Fibroblast of skin of right quadriceps (primary cell): ENCODE measurements at regions not wholly inside any gene's neighbourhood (a gene's known extent, or its start where the extent isn't known, plus 50 kb on each side); places are given as distances from the start of the nearest gene placed in this dataset.
"Not testable (repeated sequence)": the region's sequence is repeated elsewhere in the genome, so short reads cannot be mapped to it uniquely, and the experiment has no call there.

Experiments
- DNase-seq: peaks from one replicate; pipeline ENCODE4 v3.0.0-alpha.2; 2013

- no peak for DNase-seq
These were observed 51.5 kb upstream of the PHF21B start for GRCh38 chr22:45061332-45061731.

GRCh38 chr22:45064313-45065278 is 54.8 kb upstream of the PHF21B start:
- peak; percentile 67 for DNase-seq

DNA sequence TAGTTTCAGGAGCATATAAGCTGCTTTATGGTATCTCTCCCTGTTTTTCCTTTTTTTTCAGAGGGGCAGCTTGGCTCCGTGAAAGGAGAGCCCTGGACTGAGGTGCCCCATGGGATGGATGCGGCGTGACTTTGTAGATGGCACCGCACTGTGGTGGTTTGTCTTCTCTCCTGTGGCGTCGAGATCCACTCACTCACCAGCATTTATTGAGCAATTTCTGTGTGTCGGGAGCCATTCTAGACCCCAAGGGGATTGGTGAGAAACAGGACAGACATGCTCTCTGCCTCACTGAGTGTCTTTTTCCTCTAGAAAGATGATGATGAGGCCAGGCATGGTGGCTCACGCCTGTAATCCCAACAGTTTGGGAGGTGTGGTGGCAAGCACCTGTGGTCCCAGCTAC is 55.9 kb upstream of the PHF21B start:
- no peak for DNase-seq

DNA sequence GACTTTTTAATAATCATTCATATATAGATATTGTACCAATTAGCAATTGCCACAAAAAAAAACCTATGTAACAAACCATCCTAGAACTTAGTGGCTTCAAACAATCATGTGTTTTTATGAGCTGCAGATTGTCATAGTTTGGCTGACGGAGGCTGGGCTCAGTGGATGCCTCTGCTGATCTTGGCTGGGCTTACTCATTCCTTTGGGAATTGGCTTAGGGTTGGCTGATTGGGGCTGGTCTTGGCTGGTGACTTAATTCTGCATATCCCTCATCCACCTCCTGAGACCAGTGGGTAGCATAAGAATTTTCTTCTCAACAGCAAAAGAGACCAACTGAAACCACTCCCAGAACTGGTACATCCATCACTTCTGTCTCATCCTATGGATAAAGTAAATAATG is 57.9 kb upstream of the PHF21B start:
- DNase-seq: peak; percentile 22

GRCh38 chr22:45069925-45070324 is 60.1 kb upstream of the PHF21B start:
- DNase-seq: no peak

- DNase-seq: no peak
These were observed 61.8 kb upstream of the PHF21B start for GRCh38 chr22:45071618-45072017.

GRCh38 chr22:45072322-45072903 is 62.6 kb upstream of the PHF21B start:
- peak; percentile 75 for DNase-seq

DNA sequence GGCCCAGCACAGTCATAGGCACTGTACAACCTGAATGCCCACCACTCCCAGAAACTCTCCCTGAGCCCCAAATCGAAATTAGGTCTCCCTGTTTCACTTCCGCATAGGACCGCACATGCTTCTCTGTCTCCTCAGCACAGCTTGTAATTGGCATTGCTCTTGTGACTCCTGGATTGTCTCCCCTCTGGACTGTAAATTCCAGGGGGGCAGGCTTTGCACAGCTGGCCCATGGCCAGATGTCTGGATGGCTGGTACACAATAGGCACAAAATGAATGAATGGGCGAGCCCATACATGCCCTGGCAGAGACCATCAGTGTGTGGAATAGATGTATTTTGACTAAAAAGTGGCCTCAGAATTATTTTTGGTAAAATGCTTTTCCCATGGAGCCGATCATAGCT is 63.3 kb upstream of the PHF21B start:
- DNase-seq: no peak

- no peak for DNase-seq
These were observed 67.5 kb upstream of the PHF21B start for GRCh38 chr22:45077286-45077685.

DNA sequence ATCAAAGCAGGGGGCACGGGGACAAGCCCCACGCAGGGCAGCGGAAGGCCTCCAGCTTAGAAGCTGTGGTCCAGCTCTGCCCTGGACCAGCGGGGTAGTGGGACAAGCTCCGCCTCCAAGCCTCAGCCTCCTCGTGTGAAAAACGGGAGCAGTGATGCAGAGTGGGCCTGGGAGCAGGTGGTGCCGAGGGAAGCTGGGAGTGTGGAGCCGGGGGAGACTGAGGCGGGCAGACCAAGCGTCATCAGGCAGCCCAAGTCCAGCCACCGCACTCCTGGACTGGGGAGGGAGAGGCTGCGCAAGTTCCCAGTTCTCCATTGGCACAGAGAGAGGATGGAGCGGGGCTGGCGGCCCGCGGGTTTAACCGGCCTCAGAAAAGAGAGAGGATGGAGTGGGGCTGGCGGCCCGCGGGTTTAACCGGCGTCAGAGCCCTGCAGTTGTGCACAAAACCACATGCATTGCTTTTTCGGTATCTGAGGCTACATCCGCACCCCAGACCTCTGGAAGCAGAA is 68.1 kb upstream of the PHF21B start:
- no peak for DNase-seq

DNA sequence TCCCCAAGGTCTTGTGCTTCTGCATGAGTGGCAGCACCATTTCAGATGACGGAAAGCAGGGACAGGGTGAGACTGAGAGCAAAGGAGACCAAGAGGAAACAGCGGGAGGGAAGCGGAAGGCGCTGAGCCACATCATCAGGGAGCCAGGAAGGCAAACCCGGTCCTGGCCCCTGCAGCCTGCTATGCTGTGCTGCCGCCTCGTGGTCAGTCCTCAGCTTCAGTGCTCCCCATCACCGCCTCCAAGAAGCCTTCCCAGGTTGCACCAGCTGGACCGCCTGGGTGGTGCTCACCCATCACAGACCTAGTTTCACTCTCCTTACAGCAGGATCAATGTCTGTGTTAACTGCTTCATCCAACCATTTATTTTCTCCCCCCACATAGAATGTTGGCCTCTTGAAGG is 73.0 kb upstream of the PHF21B start:
- no peak for DNase-seq

- peak; percentile 79 for DNase-seq
These were observed 74.0 kb upstream of the PHF21B start for GRCh38 chr22:45083659-45084305.

- DNase-seq: no peak
These were observed 74.7 kb upstream of the PHF21B start for GRCh38 chr22:45084400-45084920.

GRCh38 chr22:45087802-45088201 is 75.9 kb upstream of the NUP50 start:
- no peak for DNase-seq

DNA sequence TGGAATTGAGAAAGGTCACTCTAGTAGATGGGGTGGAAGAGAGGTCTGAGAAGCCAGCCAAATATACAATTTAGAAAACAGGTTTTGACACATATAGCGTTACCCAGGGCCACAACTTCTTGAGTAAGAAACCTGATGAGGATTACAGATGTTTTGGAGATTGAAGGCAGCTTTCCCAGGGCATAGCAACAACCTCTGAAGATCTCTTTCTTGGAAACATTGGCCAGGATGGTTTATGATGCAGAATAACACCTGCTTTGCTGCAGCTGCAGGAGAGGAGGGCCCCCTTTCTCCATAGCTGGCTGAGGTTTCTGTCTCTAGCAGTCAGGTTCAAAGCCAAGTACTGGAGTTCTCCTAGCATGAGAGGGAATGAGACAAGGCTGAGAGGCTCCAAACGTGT is 75.1 kb upstream of the NUP50 start:
- DNase-seq: no peak

GRCh38 chr22:45090497-45090910 is 73.2 kb upstream of the NUP50 start:
- DNase-seq: peak; percentile 18

DNA sequence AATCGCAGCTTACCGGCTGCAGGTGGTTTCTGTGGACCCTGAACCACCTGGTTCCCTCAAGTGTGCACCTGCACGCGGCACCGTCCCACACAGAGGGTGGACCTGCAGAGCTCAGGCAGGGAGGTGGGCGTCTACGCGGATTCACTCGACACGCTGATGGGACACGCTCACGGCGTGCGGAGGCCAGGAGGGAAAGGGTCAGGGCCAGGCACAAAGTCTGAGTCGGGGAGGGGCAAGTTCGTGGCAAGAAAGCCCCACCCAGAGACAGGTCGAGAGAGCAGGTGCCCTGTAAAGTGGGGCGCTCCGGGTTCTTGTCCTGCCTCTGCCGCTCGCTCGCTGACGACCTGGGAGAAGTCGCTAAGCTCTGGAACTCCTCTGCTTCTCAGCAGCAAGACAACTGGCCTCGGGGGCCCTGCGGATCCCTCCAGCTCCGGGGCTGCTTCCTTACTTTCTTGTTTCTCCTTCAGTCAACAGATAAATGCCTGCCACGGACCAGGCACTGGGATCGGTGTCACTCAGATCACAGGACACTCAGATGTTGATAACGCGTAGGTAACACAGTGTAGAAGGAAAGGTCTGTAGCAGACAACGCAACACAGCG is 72.4 kb upstream of the NUP50 start:
- no peak for DNase-seq

DNA sequence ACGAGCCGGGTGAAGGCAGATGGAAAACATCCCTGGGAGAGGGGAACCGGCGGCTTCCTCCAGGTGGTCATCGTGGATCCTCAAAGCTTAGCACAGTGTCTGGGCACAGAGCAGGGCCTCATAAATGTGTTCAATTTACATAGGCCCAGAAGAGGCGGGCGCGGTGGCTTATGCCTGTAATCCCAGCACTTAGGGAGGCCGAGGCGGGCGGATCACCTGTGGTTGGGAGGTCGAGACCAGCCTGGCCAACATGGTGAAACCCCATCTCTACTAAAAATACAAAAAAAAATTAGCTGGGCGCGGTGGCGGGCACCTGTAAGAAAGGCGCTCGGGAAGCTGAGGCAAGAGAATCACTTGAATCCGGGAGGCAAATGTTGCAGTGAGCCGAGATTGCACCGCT is 71.8 kb upstream of the NUP50 start:
- DNase-seq: not testable (repeated sequence)

DNA sequence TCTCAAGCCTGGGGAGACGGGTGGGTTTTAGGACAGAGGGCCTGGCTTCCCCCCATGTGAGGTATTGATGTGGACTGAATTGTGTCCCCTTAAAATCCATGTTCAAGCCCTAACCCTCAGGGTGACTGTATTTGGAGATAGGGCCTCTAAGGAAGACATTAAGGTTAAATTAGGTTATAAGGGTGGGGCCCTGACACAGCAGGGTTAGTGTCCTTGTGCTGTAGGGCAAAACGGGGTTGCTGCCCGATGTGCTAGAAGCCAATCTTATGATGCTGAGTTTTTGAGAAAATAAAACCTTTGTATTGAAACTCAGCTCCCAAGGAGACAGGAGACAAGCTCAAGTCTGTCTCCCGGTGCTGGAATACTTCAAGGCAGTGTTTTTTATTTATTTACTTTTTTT is 71.1 kb upstream of the NUP50 start:
- no peak for DNase-seq

GRCh38 chr22:45093609-45094008 is 70.1 kb upstream of the NUP50 start:
- no peak for DNase-seq

- DNase-seq: no peak
These were observed 69.5 kb upstream of the NUP50 start for GRCh38 chr22:45094081-45094720.

DNA sequence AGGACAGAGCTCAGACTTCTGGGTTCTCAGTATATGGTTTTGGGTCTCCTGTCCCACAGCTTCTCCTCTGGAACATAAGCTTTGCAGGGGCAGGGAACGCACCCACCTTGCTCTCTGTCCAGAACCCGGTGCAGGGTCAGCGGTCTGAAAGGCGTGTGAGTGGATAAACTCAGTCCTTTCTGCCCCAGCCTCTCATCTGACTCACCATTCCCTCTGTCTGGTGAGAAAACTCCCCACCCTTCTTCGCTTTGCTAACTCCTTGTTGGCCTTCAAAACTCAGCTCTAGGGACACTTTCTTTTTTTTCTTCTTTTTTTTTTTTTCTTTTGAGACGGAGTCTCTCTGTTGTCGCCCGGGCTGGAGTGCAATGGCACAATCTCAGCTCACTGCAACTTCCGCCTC is 68.9 kb upstream of the NUP50 start:
- no peak for DNase-seq
